ELR (cell line): ENCODE measurements at regions not wholly inside any gene's neighbourhood (a gene's known extent, or its start where the extent isn't known, plus 50 kb on each side); places are given as distances from the start of the nearest gene placed in this dataset.

ENCODE experiments used
- DNase-seq: peaks from one replicate; pipeline ENCODE4 v3.0.0-alpha.2; 2015; ENCODE audit warnings: low read depth

GRCh38 chr13:107912745-107913144 is 302.6 kb downstream of the LIG4 start:
- DNase-seq, result no peak

GRCh38 chr13:107907065-107907805 is 308.1 kb downstream of the LIG4 start:
- no peak for DNase-seq

GRCh38 chr13:107906131-107906530 is 309.2 kb downstream of the LIG4 start:
- no peak for DNase-seq

- no peak for DNase-seq
These were observed 313.3 kb downstream of the LIG4 start for GRCh38 chr13:107901996-107902562.

- no peak for DNase-seq
These were observed 314.1 kb downstream of the LIG4 start for GRCh38 chr13:107901230-107901629.

GRCh38 chr13:107900775-107901174 is 314.6 kb downstream of the LIG4 start:
- DNase-seq, result peak; percentile 9

GRCh38 chr13:107886118-107886517 is 329.2 kb downstream of the LIG4 start:
- DNase-seq, result no peak

GRCh38 chr13:107884564-107884963 is 330.8 kb downstream of the LIG4 start:
- no peak for DNase-seq

- DNase-seq, result peak; percentile 44
These were observed 331.7 kb downstream of the LIG4 start for GRCh38 chr13:107883561-107884175.

GRCh38 chr13:107882708-107883560 is 332.4 kb downstream of the LIG4 start:
- no peak for DNase-seq

- no peak for DNase-seq
These were observed 334.0 kb downstream of the LIG4 start for GRCh38 chr13:107881362-107881761.

- DNase-seq, result no peak
These were observed 340.9 kb downstream of the LIG4 start for GRCh38 chr13:107874456-107874855.

- DNase-seq, result no peak
These were observed 341.4 kb downstream of the LIG4 start for GRCh38 chr13:107873926-107874325.

GRCh38 chr13:107870400-107870799 is 344.9 kb downstream of the LIG4 start:
- no peak for DNase-seq

GRCh38 chr13:107867701-107868661 is 347.4 kb downstream of the LIG4 start:
- DNase-seq, result peak; percentile 20

- DNase-seq, result peak; percentile 25
These were observed 348.3 kb downstream of the LIG4 start for GRCh38 chr13:107866941-107867623.

- DNase-seq, result no peak
These were observed 349.1 kb downstream of the LIG4 start for GRCh38 chr13:107866032-107866940.

GRCh38 chr13:107865643-107866031 is 349.7 kb downstream of the LIG4 start:
- no peak for DNase-seq

- DNase-seq, result no peak
These were observed 350.1 kb downstream of the LIG4 start for GRCh38 chr13:107865318-107865575.
